ENCODE measurements at regions not wholly inside any gene's neighbourhood (a gene's known extent, or its start where the extent isn't known, plus 50 kb on each side); places are given as distances from the start of the nearest gene placed in this dataset.
"Not testable (repeated sequence)": the region's sequence is repeated elsewhere in the genome, so short reads cannot be mapped to it uniquely, and the experiment has no call there.

DNA sequence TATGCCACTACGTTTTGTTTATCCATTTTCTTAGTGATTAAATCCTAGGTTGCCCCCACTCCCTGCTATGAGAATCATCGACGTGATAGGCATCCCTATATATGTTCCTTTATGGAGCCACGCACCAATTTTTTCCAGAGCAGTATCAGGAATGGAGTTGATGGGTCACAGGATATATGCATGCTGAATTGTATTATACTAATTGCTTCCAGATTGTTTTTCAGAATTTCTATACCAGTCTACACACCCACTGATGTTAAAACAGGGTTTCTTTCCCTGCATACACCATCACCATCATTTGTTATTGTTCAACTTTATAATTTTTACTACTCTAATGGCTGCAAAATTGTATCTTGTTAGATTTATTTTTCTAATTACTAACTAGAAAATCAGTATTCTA lies 100.1 kb upstream of the MRPS22 start:
- no peak for DNase-seq

DNA sequence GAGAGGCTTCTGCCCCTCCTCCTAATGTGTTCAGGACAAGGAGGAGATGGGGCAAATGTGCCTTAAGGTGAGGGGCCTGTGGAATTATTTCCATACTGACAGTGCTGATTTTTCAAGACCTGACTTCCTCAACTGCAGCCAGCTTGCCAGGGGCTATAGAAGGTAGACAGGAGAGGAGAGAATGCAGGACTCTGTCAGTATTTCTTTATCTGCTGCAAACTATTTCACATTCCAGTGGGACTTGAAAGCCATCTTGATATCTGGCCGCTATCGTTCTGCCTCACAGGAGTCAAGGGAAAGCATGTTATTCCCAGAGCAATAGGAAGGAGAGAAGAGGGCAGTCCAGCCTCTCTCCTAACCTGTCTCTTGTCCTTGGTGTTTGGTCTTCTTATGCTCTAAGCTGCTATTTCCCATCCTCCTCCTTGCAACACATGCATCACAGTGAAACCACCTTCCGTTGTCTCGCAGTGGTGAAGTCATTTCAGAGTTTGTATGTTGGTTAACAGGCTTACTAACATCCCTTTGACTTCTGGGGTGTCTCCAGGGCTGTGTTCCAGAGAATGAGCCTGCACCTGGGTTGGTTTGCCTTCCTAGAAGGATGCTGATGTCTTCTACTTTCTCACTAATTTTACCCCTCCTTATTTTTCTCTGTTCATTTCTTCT lies 95.1 kb upstream of the MRPS22 start:
- DNase-seq: no peak

DNA sequence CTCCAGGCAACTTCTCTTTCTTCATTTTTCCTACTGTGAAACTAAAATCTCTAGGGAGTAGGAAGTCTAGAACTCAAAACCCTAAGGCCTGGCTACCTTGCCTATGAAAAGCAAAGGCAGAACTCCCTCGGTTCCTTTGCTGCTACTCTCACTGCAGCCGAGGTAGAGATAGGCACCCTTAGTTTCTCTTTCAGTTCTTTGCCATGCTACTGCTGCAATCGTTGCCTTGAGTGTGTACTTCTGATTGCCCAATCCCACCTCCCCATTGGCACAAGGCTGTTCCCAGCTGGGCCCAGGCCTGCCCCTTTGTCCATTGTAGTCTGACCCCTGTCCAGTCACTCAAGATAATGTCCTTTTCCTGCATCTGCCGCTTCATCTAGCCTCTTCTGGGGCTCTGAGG lies 92.3 kb upstream of the MRPS22 start:
- DNase-seq: no peak

DNA sequence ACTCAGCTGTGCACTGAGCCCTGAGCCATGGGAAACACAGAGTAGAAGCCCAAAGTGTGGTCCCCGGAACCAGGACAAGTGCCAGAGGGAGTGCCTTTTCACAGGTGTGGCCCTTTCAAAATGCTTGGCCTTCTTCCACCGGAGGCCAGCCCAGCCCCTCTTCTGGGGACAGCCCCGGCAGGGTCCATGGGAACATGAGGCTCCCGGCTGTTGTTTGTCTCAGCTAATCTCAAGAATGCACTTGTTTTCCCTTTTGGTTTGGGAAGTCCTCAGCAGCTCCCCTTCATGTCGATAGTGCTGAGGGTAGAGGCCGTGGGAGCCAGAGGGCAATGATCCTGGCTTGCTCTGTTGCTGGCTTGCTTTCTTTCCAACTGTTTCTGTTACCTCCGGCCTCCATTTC lies 91.1 kb upstream of the MRPS22 start:
- DNase-seq: no peak

DNA sequence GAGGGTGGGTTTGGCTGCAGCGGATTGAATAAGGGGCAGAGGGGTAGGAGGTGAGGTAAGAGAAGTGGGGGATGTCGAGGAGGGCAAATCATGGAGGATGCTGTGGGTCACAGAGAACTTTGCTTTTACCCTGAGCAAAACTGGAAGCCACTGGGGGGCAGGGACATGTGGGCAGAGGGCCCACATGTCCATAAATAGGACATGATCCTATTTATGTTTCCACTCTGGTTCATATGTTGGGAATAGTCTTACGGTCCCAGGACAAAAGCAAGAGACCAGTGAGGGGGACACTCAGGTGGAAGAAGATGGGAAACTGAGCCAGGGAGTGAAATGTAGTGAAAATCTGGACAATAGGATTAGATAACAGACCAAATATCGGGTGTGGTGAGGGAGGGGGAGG lies 85.5 kb upstream of the MRPS22 start:
- DNase-seq: no peak

DNA sequence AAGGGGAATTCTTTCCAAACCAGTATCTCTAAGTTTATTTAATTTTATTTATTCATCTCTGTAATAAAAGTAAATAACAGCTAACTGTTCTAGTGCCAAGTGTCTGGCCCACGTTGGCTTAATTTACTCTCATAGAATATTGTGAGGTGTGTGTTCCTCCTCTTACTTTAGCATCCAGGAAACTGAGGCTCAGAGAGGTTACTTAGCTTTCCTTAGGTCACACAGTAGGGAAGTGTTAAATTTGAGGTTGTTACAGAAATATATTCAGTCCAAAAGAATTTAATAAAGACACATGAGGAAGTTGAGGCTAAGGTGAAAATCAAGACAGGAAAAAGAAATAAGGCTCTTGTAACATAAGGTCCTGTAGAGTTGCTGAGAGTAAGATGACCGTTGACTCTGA lies 84.4 kb upstream of the MRPS22 start:
- no peak for DNase-seq

DNA sequence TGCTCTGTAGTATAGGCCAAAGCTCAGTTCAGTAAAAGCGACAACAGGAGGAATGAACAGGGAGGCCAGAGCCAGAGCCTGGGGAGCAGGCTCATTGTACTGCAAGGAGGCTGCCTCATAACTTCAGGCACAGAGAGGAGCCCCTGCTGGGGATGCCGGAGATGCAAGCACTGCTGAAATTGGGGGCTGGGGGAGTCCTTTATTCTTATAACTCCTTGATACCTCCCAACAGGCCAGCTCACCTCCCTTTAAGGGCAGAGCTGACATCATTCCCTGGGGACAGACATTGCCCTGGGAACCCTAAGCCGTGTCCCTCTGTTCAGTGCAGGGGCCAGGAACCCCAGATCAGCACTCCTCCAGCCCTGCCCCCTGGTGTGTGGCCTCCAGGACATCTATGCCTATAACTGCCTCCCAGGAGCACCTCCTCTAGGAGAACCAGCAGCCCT lies 83.8 kb upstream of the MRPS22 start:
- DNase-seq: no peak

DNA sequence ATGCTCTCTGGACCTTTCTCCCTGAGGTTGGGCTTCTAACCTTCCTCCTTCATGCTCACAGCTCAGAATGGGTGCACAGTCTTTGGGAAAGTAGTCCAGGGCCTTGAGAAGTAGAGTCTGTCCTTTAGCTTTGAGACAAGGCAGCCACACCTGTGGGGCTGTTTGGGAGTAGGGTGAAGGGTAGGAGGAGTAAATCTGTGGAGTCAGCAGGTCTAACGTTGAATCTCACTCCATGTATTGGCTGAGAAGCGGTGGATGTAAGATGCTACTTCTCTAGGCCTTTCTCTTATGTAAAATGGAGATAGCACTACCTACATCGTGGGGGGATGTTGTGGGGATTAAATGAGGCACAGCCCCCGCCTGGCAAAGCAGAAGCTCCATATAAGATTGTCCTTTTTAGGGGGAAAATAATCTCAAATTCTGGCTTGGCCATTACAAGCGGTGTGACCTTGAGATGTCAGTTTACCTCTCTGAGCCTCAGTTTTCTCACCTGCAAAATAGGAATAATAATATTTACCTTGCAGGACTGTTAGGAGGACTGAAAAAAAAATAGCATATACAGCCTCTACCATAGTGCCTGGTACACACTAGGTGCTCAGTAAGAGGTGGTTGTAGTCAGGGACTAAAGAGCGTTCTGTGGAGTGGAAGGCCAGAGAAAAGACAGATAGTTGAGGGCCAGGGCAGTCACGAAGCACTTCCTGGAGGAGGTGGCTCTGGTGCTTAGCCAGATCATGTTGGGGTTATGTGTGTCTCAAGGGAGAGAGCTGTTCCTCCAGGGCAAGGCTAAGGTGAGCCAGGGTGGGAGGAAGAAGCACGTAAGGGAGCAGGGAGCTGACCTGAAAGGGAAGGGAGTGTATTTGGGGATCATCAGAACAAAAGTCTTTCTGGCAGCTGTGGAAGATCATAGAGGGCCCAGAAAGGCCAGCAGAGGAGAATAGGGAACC lies 82.8 kb upstream of the MRPS22 start:
- DNase-seq: no peak

DNA sequence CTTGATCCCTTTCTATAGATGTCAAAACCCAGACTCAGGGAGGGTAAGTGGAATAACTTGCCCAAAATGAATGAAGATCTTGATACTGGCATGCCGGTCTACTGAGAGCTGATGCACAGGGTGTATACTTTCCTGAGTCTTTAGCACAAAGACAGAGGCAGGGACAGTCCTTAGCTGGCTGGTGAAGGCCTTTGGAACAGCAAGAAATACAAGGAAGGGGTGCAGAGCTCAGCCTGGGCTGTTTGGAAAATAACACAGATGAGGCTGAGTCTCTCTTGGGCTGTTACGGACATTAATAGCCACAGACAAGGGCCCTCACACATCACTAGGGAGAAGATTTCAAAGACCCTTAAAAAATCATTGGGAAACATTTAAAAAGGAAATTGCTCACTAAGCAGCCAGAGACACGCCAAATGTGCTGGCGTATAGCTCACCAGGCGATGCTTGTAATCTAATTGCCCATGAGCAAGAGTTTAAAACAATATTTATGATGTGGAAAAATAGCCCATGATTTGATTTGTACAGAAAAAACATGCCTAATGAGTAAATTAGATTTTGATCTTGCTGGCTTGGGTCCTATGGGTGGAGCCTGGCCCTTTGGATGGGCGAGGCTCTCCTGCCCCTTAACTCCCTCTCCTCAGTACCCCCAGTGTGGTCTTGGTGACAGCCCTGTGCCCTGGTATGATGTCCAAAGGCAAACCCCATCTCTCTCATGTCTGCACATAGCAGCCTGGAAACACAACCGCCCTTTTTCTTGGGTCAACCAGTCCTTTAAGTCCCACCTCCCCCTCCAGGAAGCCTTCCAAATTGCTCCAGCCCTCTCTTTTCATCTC lies 81.8 kb upstream of the MRPS22 start:
- no peak for DNase-seq

DNA sequence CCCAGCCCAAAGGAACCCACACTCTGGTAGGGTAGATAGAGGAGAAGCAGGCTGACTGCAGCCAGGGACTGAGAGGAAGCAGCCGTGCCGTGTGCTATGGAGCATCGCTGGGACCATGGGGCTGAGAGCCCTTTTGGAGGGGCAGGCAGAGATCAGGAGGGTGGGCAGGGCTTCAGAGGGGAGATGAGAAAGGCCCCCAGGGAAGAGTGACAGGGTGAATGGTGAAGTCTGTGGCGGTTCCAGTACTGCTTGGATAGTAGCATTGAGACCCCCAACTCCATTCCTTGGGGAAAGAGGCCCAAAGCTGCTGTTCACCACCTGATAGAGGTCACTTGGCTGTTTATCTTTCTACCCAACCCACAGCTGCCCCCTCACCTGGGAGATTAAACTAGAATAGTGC lies 80.0 kb upstream of the MRPS22 start:
- DNase-seq: no peak

DNA sequence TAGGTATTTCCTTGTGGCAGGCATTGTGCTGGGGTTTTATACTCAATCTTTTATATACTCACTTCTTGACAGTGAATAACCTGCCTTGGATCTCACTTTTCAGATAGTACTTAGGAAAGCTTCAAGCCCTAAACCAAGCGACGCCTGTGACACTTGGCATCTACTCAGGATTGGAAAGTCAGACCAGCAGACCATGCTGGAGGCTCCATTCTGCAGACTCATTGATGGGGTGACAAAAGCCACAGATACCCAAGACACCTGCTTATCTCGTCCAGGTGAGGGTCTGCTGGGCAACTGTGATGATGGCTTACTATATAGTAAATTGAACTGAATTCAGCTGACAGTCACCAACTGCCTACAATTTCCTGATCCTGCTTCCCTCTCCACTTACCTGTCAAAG lies 79.4 kb upstream of the MRPS22 start:
- no peak for DNase-seq

DNA sequence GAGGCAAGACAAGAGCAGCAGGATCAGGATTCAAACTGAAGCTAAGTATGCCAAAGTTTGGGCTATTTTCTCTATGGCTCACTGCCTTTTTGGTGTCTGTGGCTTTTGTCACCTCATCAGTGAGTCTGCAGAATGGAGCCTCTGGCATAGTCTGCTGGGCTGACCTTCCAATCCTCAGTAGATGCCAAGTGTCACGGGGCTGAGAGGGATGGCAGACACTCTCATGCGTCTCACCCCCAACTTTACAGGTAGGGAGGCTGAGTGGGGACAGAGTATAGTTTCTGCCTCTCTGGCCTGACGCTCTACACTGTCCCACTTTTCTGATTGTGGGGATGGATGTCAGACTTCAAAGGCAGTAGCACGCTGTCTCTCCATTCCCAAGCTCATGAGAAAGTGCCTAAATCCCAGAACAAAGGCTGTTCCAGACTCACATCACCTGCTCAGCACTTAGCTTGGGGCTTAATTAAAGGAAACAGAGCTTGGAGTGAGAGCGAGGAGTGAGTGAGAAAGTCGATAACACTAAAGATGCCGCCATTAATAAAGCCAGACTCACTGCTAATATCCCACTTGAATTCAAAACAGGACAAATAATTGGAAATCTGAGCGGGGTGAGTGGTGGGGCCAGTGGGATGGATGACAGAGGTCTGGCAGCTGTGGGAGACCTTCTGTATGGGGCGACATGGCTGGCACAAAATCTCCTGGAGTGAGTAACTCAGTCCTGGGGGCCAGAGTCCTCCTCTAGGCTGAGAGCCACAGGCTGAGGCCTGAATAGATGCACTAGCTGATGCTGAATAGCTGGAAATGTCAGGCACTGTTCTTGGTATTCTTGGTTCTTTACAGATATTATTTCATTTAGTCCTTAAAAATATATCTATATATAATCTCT lies 78.4 kb upstream of the MRPS22 start:
- no peak for DNase-seq

DNA sequence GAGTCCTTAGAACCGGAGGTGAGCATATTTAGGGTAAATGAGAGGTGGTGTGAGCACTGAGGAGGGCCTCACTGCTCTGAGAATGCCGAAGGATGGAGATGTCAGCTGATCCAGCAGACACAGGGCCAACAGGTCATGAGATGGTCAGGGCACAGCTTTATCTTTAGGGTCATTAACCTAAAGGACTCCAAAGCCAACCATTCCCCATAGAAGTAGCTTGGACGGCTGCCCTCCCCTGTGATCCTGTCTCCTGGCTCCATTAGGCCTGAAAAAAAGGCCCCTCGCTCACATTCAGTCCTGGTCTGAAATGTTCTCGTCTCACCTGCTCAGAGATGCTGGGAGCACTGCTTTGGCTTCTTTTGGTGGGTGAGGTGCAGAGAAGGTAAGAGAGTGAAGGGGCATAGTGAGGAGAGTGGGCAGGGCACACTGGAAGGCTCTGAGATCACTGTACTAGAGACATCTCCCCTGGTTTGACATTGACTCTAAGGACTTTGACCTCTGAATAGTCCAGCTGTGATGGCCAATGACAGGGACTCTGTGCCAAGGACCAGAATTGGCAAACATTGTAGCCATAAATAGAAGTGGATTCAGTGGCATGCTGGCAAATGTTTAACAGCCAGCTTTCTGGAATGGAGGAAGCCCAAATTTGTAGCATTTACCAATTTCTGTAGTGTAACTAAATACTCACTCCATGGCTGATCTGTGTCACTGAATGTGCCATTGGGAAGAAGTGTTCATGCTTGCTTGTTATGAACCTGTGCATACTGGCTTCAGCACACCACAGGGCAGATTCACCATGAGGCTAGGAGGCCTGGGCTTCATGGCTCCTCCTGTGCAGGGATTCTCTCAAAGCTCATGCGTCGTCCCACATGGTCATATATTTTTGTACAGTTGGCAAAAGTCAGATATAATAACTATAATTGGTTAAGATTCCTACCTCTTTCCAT lies 76.2 kb upstream of the MRPS22 start:
- no peak for DNase-seq

DNA sequence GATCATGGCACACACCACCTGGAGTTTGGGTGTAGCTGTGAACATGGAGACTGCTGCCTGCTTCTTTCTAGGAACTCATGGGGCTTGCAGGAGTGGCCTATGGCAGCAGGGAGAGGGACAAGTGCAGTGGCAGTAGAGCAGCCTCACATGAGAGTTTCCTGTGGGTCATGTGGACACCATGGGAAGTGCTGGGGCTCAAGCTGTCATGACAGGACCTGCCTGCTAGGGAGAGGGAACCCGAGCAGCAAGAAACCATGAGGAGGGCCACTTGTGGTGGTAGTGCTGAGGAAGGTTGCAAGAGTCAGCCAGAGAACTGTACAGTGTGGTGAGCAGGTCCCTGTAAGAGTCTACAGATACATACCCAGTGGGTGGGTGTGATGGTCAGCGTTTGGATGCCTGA lies 73.8 kb upstream of the MRPS22 start:
- DNase-seq: no peak

DNA sequence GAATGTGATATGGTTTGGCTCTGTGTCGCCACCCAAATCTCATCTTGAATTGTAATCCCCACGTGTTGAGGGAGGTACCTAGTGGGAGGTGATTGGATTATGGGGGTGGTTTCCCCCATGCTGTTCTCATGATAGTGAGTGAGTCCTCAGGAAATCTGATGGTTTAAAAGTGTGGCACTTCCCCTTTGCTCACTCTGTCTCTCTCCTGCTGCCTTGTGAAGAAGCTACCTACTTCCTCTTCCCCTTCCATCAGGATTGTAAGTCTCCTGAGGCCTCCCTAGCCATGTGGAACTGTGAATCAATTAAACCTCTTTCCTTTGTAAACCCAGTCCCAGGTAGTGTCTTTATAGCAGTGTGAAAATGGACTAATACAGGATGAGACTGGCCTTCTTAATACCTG lies 73.2 kb upstream of the MRPS22 start:
- not testable (repeated sequence) for DNase-seq

DNA sequence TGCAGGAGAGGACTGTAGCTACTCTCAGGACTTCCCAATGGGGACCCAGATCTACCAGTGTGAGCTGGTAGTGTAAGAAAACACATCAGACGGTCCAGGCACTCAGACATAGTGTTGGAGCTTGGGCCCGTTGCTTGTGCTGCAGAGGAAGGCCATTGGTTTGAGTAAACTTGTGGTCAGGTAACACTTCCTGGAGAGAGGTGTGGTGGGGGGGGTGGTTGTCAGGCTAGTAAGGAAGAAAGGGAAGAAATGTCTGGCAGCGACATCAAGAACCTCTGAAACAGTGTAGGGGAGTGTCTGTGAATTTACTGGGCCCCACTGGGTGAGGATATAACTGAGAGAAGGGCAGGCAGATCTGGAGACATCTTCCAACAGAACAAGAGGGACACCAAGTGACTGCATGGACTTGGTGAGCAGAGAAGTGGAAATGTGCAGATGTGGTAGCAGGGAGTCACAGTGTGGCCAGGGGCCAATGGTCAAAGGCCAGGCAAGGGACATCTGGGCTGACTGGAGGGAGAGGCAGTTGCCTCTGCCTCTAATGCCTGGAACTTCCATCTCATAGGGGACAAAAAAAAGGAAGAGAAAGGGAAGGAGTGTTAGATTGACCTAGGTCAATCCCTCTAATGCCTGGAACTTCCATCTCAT lies 63.7 kb upstream of the MRPS22 start:
- no peak for DNase-seq

DNA sequence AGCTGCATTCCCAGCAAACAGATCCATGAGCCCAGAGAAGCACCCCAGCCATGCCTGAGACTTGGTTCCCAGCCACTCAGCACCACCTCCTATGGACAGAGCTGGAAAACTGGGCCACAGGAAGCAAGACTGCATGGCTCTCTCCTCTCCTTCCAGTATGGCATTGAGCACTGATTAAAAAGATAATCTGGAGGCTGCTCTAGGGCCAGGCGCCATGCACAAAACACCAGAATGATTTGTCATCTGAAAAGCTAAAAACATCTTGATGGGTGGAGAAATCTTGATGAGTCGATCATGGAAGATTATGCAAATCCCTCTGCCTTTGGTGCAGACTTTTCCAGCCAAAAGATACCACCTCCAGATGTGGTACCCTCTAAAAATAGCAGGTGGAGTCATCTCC lies 62.7 kb upstream of the MRPS22 start:
- no peak for DNase-seq

DNA sequence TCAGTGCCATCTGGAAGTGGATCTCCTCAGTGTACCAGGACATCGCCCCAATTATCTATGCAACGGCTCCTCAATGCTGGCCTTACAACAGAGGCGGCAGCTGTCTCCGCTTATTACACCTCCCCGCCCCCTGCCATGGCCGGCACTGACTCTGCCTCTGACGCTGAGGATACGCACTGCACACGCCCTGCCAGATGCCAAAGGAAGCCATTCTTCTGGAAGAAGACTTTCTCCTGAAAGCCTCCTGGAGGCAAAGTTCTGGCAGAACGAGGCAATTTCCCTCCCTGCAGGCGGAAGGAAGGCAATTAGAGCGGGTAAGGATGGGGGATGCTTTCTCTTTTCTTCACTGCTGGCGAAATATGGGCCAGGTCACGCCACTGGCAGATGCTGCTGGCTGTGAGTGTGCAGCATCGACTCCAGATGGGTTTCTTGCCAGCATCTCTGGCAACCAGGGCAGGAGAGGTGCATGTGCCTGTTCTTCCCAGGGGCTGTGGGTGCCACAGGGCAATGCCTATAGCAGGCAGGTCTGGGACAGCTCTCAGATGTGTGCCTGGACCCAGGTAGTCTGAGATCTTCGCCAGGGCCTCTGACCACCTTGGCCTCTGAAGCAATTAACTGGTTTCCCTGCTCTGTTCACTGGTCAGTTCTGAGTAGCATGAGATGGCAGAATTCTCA lies 62.2 kb upstream of the MRPS22 start:
- DNase-seq: no peak

DNA sequence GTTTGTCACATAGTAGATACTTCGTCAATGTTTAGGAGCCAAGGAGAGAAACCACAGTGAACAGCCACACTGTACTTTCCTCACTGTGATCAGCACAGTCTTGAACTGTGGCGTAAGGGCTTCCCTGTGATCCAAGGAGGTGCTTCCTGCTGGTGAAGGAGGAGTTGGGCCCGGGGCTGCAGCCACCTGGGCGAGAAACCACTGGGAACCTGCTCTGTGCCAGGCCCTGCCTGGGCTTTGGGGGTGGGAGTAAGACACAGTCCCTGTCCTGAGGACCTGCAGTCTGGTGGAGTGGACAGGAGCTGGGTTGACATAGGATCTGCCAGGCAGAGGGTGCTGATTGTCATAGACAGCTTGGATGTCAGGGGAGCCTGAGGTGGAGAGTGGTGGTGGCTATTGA lies 60.5 kb upstream of the MRPS22 start:
- DNase-seq: no peak

DNA sequence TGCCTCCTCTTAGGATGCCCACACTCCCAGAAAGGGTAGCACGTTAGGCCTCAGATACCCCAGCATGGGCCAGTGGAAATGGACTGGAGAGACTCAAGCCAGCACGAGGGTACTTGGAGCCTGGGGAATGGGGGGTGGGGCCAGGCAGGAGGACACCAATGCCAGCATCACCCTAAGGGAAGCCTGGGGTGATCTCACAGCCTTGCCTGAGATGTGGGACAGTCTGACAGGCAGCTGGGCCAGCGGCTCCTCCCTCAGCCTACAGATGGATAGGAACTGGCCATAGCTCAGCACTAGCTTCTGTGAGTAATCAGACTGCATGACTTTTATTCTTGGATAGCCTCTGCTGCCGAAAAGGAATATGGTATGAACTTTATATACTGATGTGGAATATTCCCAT lies 59.6 kb upstream of the MRPS22 start:
- no peak for DNase-seq
